Neutrophil (primary cell): ENCODE measurements at regions not wholly inside any gene's neighbourhood (a gene's known extent, or its start where the extent isn't known, plus 50 kb on each side); places are given as distances from the start of the nearest gene placed in this dataset.

Experiments used
- H3K27ac ChIP-seq: fragments of 200-600 bp; sonication (generic); 2 replicates; pipeline ENCODE4 v1.5.1; 2016; ENCODE audit warnings: mild to moderate bottlenecking, moderate library complexity
- H3K27me3 ChIP-seq: fragments of 200-600 bp; sonication (generic); 2 replicates; pipeline ENCODE4 v1.6.0; 2016; ENCODE audit warnings: mild to moderate bottlenecking
- H3K36me3 ChIP-seq: fragments of 200-600 bp; sonication (generic); 2 replicates; pipeline ENCODE4 v1.5.1; 2017
- H3K4me1 ChIP-seq, 2 experiments: fragments of 200-600 bp in 1 of 2; sonication (generic) in 1 of 2; 1 replicate in 1 of 2; 2 replicates in 1 of 2; pipeline versions ENCODE4 v1.5.1 to v1.6.1; 2013 to 2016; ENCODE audit warnings: low read depth in 1 of 2, low read length in 1 of 2, mild to moderate bottlenecking in 1 of 2, moderate library complexity in 1 of 2; ENCODE audit not compliant: control insufficient read depth in 1 of 2, insufficient read depth in 1 of 2
- H3K4me3 ChIP-seq, 2 experiments: fragments of 200-600 bp in 1 of 2; sonication (generic) in 1 of 2; 1 replicate in 1 of 2; 2 replicates in 1 of 2; pipeline ENCODE4 v1.5.1; 2013 to 2016; ENCODE audit warnings: low read depth in 1 of 2, low read length in 1 of 2, mild to moderate bottlenecking in 1 of 2, moderate library complexity in 1 of 2
- H3K9me3 ChIP-seq: fragments of 200-600 bp; sonication (generic); 2 replicates; pipeline ENCODE4 v1.5.1; 2016
- CTCF ChIP-seq: fragments of 200-600 bp; sonication (generic); IDR thresholded peaks from 2 replicates; pipeline ENCODE4 v1.5.1; 2016; ENCODE audit warnings: antibody characterized with exemption

- no peaks in the 10 kb centered on the region for H3K27me3 ChIP-seq
- no peak overlapping the region for H3K27ac ChIP-seq
- no peak for TF ChIP-seq CTCF
- no peaks in the 10 kb centered on the region for H3K36me3 ChIP-seq
- no peak overlapping the region for H3K4me3 ChIP-seq
- H3K4me1 ChIP-seq = no peaks in the 10 kb centered on the region
- H3K9me3 ChIP-seq = no peaks in the 10 kb centered on the region
Observed at GRCh38 chr10:113219446-113219845, 269.4 kb downstream of the TCF7L2 start.

GRCh38 chr10:113221756-113222168, 271.7 kb downstream of the TCF7L2 start:
- no peaks in the 10 kb centered on the region for H3K9me3 ChIP-seq
- peaks cover 6% of the 10 kb centered on the region for H3K27me3 ChIP-seq
- H3K4me1 ChIP-seq = no peaks in the 10 kb centered on the region
- no peak overlapping the region for H3K4me3 ChIP-seq
- no peaks in the 10 kb centered on the region for H3K36me3 ChIP-seq
- no peak overlapping the region for H3K27ac ChIP-seq
- TF ChIP-seq CTCF = no peak

GRCh38 chr10:113222207-113222606, 272.2 kb downstream of the TCF7L2 start:
- H3K27me3 ChIP-seq = peaks cover 10% of the 10 kb centered on the region
- H3K4me3 ChIP-seq = no peak overlapping the region
- no peak overlapping the region for H3K27ac ChIP-seq
- H3K36me3 ChIP-seq = no peaks in the 10 kb centered on the region
- no peaks in the 10 kb centered on the region for H3K9me3 ChIP-seq
- TF ChIP-seq CTCF = no peak
- no peaks in the 10 kb centered on the region for H3K4me1 ChIP-seq

GRCh38 chr10:113225364-113225763, 275.3 kb downstream of the TCF7L2 start:
- Histone ChIP-seq H3K9me3 (no peaks in the 10 kb centered on the region), H3K27me3 (peaks cover 10% of the 10 kb centered on the region), H3K27ac (no peak overlapping the region), H3K4me3 (no peak overlapping the region), H3K36me3 (no peaks in the 10 kb centered on the region), H3K4me1 (no peaks in the 10 kb centered on the region)
- TF ChIP-seq CTCF = no peak

- Histone ChIP-seq H3K4me3 (no peak overlapping the region), H3K9me3 (no peaks in the 10 kb centered on the region), H3K27ac (no peak overlapping the region), H3K36me3 (no peaks in the 10 kb centered on the region), H3K4me1 (no peaks in the 10 kb centered on the region), H3K27me3 (peaks cover 10% of the 10 kb centered on the region)
- no peak for TF ChIP-seq CTCF
Observed at GRCh38 chr10:113225903-113226302, 275.9 kb downstream of the TCF7L2 start.

GRCh38 chr10:113226399-113226798, 276.4 kb downstream of the TCF7L2 start:
- Histone ChIP-seq H3K4me1 (no peaks in the 10 kb centered on the region), H3K27me3 (peaks cover 10% of the 10 kb centered on the region), H3K27ac (no peak overlapping the region), H3K4me3 (no peak overlapping the region), H3K36me3 (no peaks in the 10 kb centered on the region), H3K9me3 (no peaks in the 10 kb centered on the region)
- no peak for TF ChIP-seq CTCF
